Smooth muscle cell (in vitro differentiated cells): ENCODE measurements at regions not wholly inside any gene's neighbourhood (a gene's known extent, or its start where the extent isn't known, plus 50 kb on each side); places are given as distances from the start of the nearest gene placed in this dataset.

Experiments used
- DNase-seq: peaks from one replicate; lab custom pipeline; 2025; ENCODE audit not compliant: unreplicated experiment; lab: John Stamatoyannopoulos, UW
- H2AFZ ChIP-seq: fragments of 200-600 bp; sonication (generic); 2 replicates; pipeline ENCODE4 v1.6.0; 2016; ENCODE audit warnings: antibody characterized with exemption, low read depth, mild to moderate bottlenecking
- H3F3A ChIP-seq: fragments of 200-600 bp; sonication (generic); 2 replicates; pipeline ENCODE4 v1.6.0; 2017; ENCODE audit warnings: antibody characterized with exemption, low read depth
- H3K27ac ChIP-seq: fragments of 200-600 bp; sonication (generic); 2 replicates; pipeline ENCODE4 v1.5.1; 2016; ENCODE audit warnings: low read depth, mild to moderate bottlenecking
- H3K27me3 ChIP-seq: fragments of 200-600 bp; sonication (generic); 2 replicates; pipeline ENCODE4 v1.6.1; 2016; ENCODE audit warnings: low read depth, mild to moderate bottlenecking
- H3K36me3 ChIP-seq: fragments of 200-600 bp; sonication (generic); 2 replicates; pipeline ENCODE4 v1.5.1; 2016; ENCODE audit warnings: low read depth
- H3K4me1 ChIP-seq: fragments of 200-600 bp; sonication (generic); 2 replicates; pipeline ENCODE4 v1.5.1; 2016; ENCODE audit warnings: low read depth
- H3K4me2 ChIP-seq: fragments of 200-600 bp; sonication (generic); 2 replicates; pipeline ENCODE4 v1.6.0; 2016; ENCODE audit warnings: mild to moderate bottlenecking
- H3K4me3 ChIP-seq: fragments of 200-600 bp; sonication (generic); 2 replicates; pipeline ENCODE4 v1.5.1; 2016; ENCODE audit warnings: mild to moderate bottlenecking
- H3K79me2 ChIP-seq: fragments of 200-600 bp; sonication (generic); 2 replicates; pipeline ENCODE4 v1.6.0; 2016; ENCODE audit warnings: low read depth, mild to moderate bottlenecking
- H3K9ac ChIP-seq: fragments of 200-600 bp; sonication (generic); 2 replicates; pipeline ENCODE4 v1.6.0; 2016; ENCODE audit warnings: low read depth
- H3K9me3 ChIP-seq: fragments of 200-600 bp; sonication (generic); replicated peaks from 2 replicates; pipeline ENCODE4 v1.5.1; 2016; ENCODE audit warnings: low read depth
- H4K20me1 ChIP-seq: fragments of 200-600 bp; sonication (generic); 2 replicates; pipeline ENCODE4 v1.6.0; 2016; ENCODE audit warnings: low read depth
- CTCF ChIP-seq: fragments of 200-600 bp; sonication (generic); IDR thresholded peaks from 2 replicates; pipeline ENCODE4 v1.5.1; 2017; ENCODE audit warnings: borderline replicate concordance, mild to moderate bottlenecking, antibody characterized with exemption; ENCODE audit not compliant: insufficient read depth, poor library complexity, severe bottlenecking
- WGBS: methylation state at CpG from one replicate; pipeline ENCODE4 v1.1.7; 2016; ENCODE audit warnings: low lambda C conversion rate; 5-methylcytosine and 5-hydroxymethylcytosine counted together

- Histone ChIP-seq H3K4me3 (no peak overlapping the region), H3F3A (no peaks in the 10 kb centered on the region), H3K4me1 (no peaks in the 10 kb centered on the region), H3K27ac (no peak overlapping the region), H3K36me3 (no peaks in the 10 kb centered on the region), H3K79me2 (no peaks in the 10 kb centered on the region), H3K9ac (no peak overlapping the region), H3K9me3 (no peaks in the 10 kb centered on the region), H3K4me2 (no peak overlapping the region), H3K27me3 (no peaks in the 10 kb centered on the region), H2AFZ (no peak overlapping the region), H4K20me1 (no peaks in the 10 kb centered on the region)
- no peak for TF ChIP-seq CTCF
- no peak for DNase-seq
- 92% methylated on average over 4 of the region's 4 CpGs for WGBS
These were observed 106.6 kb upstream of the CHST15 start for GRCh38 chr10:124200011-124200410.

GRCh38 chr10:124198871-124199270 lies 105.5 kb upstream of the CHST15 start:
- Histone ChIP-seq H3K4me1 (no peaks in the 10 kb centered on the region), H3K79me2 (no peaks in the 10 kb centered on the region), H3K9me3 (no peaks in the 10 kb centered on the region), H3F3A (no peaks in the 10 kb centered on the region), H2AFZ (no peak overlapping the region), H3K9ac (no peak overlapping the region), H3K4me2 (no peak overlapping the region), H3K27ac (no peak overlapping the region), H3K4me3 (no peak overlapping the region), H3K36me3 (no peaks in the 10 kb centered on the region), H3K27me3 (no peaks in the 10 kb centered on the region), H4K20me1 (no peaks in the 10 kb centered on the region)
- DNase-seq, result no peak
- 85% methylated on average over 2 of the region's 2 CpGs for WGBS
- no peak for TF ChIP-seq CTCF

- no peaks in the 10 kb centered on the region for H3K27me3 ChIP-seq
- H3K4me3 ChIP-seq, result no peak overlapping the region
- WGBS, result 87% methylated on average over 5 of the region's 5 CpGs
- no peak for TF ChIP-seq CTCF
- no peaks in the 10 kb centered on the region for H3K36me3 ChIP-seq
- no peak overlapping the region for H3K4me2 ChIP-seq
- no peaks in the 10 kb centered on the region for H3K4me1 ChIP-seq
- no peaks in the 10 kb centered on the region for H3K9me3 ChIP-seq
- peak overlapping the region; percentile 53 for H2AFZ ChIP-seq
- H3K27ac ChIP-seq, result no peak overlapping the region
- no peak for DNase-seq
- no peaks in the 10 kb centered on the region for H4K20me1 ChIP-seq
- no peaks in the 10 kb centered on the region for H3K79me2 ChIP-seq
- H3F3A ChIP-seq, result no peaks in the 10 kb centered on the region
- no peak overlapping the region for H3K9ac ChIP-seq
These were observed 104.7 kb upstream of the CHST15 start for GRCh38 chr10:124198125-124198501.

- no peak overlapping the region for H3K9ac ChIP-seq
- H3K4me3 ChIP-seq, result no peak overlapping the region
- no peak overlapping the region for H2AFZ ChIP-seq
- H3K36me3 ChIP-seq, result no peaks in the 10 kb centered on the region
- H3K4me2 ChIP-seq, result no peak overlapping the region
- H3K27ac ChIP-seq, result no peak overlapping the region
- no peak for DNase-seq
- WGBS, result 83% methylated on average over 25 of the region's 25 CpGs
- H3F3A ChIP-seq, result no peaks in the 10 kb centered on the region
- H3K79me2 ChIP-seq, result no peaks in the 10 kb centered on the region
- H4K20me1 ChIP-seq, result no peaks in the 10 kb centered on the region
- H3K4me1 ChIP-seq, result no peaks in the 10 kb centered on the region
- no peaks in the 10 kb centered on the region for H3K27me3 ChIP-seq
- TF ChIP-seq CTCF, result no peak
- no peaks in the 10 kb centered on the region for H3K9me3 ChIP-seq
These were observed 104.2 kb upstream of the CHST15 start for GRCh38 chr10:124197371-124198124.
